SK-N-MC (cell line): ENCODE measurements at regions not wholly inside any gene's neighbourhood (a gene's known extent, or its start where the extent isn't known, plus 50 kb on each side); places are given as distances from the start of the nearest gene placed in this dataset.

Experiments
- EZH2 ChIP-seq: fragments of 200-600 bp; sonication (generic); IDR thresholded peaks from one replicate; pipeline ENCODE4 v1.6.1; 2017; ENCODE audit warnings: antibody characterized with exemption
- FOXP2 ChIP-seq: optimal IDR thresholded peaks from 2 replicates; pipeline ENCODE3; 2011; ENCODE audit warnings: mild to moderate bottlenecking, moderate library complexity; ENCODE audit not compliant: insufficient read depth; ENCODE audit errors: extremely low read length, control extremely low read depth
- POLR2AphosphoS5 ChIP-seq: IDR thresholded peaks from 2 replicates; pipeline ENCODE4 v1.6.1; 2012; ENCODE audit warnings: mild to moderate bottlenecking, low read depth, low read length, borderline replicate concordance

- TF ChIP-seq FOXP2 (no peak), POLR2AphosphoS5 (no peak), EZH2 (no peak)
Observed at GRCh38 chr2:550860-551567, 126.2 kb downstream of the TMEM18 start.
